ENCODE measurements at regions not wholly inside any gene's neighbourhood (a gene's known extent, or its start where the extent isn't known, plus 50 kb on each side); places are given as distances from the start of the nearest gene placed in this dataset.

GRCh38 chr5:155697236-155697635 is 629.7 kb upstream of the SGCD start:
- no peak overlapping the region for H3K4me3 ChIP-seq (ENCODE audit: low read depth in 1 of 3, low read length in 3 of 3)
- H3K4me1 ChIP-seq (ENCODE audit: control insufficient read depth in 4 of 4, insufficient read depth in 4 of 4, low read length in 3 of 4), result no peaks in the 10 kb centered on the region
- no peak overlapping the region for H3K27ac ChIP-seq (ENCODE audit: low read depth in 1 of 2, low read length in 2 of 2)
- WGBS, result 73% methylated on average over 4 of the region's 4 CpGs
- TF ChIP-seq YY1 (IDR thresholded peaks at IDR 0.05) (no peak), CTCF (IDR thresholded peaks at IDR 0.05; ENCODE audit: low read depth, low read length, missing input control) (no peak), FOXA1 (IDR thresholded peaks at IDR 0.05) (no peak), FOXA2 (IDR thresholded peaks at IDR 0.05) (no peak), GABPA (IDR thresholded peaks at IDR 0.05 in 1 of 2, conservative IDR thresholded peaks at IDR 0.05 in 1 of 2) (no peak), HNF4A (conservative IDR thresholded peaks at IDR 0.05) (no peak), JUND (IDR thresholded peaks at IDR 0.05) (no peak), EGR1 (IDR thresholded peaks at IDR 0.05; ENCODE audit: low read depth in 2 of 2) (no peak), ATF3 (IDR thresholded peaks at IDR 0.05) (no peak), SP1 (IDR thresholded peaks at IDR 0.05) (no peak), NR2F2 (IDR thresholded peaks at IDR 0.05) (no peak), TAF1 (conservative IDR thresholded peaks at IDR 0.05) (no peak), HNF4G (IDR thresholded peaks at IDR 0.05) (no peak)
- H3K9ac ChIP-seq (ENCODE audit: low read depth in 1 of 2, low read length in 2 of 2), result no peak overlapping the region
- no peaks in the 10 kb centered on the region for H3K36me3 ChIP-seq (ENCODE audit: control insufficient read depth in 4 of 4, insufficient read depth in 3 of 4, low read depth in 1 of 4, low read length in 3 of 4)
- no peak for DNase-seq (ENCODE audit: low spot score)
- peaks cover 3 to 9% (median 7%) of the 10 kb centered on the region in 4 donors for H3K9me3 ChIP-seq (ENCODE audit: control insufficient read depth in 4 of 4, low read length in 3 of 4)
- H3K27me3 ChIP-seq (ENCODE audit: control insufficient read depth in 4 of 4, insufficient read depth in 4 of 4, low read length in 3 of 4), result no peaks in the 10 kb centered on the region

- Histone ChIP-seq H3K36me3 (ENCODE audit: control insufficient read depth in 4 of 4, insufficient read depth in 3 of 4, low read depth in 1 of 4, low read length in 3 of 4) (no peaks in the 10 kb centered on the region), H3K4me3 (ENCODE audit: low read depth in 1 of 3, low read length in 3 of 3) (no peak overlapping the region), H3K9me3 (ENCODE audit: control insufficient read depth in 4 of 4, low read length in 3 of 4) (peaks cover 3 to 9% (median 7%) of the 10 kb centered on the region in 4 donors), H3K4me1 (ENCODE audit: control insufficient read depth in 4 of 4, insufficient read depth in 4 of 4, low read length in 3 of 4) (no peaks in the 10 kb centered on the region), H3K9ac (ENCODE audit: low read depth in 1 of 2, low read length in 2 of 2) (no peak overlapping the region), H3K27ac (ENCODE audit: low read depth in 1 of 2, low read length in 2 of 2) (no peak overlapping the region), H3K27me3 (ENCODE audit: control insufficient read depth in 4 of 4, insufficient read depth in 4 of 4, low read length in 3 of 4) (no peaks in the 10 kb centered on the region)
- DNase-seq (ENCODE audit: low spot score), result no peak
- TF ChIP-seq FOXA2 (IDR thresholded peaks at IDR 0.05), result no peak
- no peak for TF ChIP-seq REST (IDR thresholded peaks at IDR 0.05)
- no peak for TF ChIP-seq MAX (IDR thresholded peaks at IDR 0.05)
- no peak for TF ChIP-seq HNF4A (conservative IDR thresholded peaks at IDR 0.05)
- TF ChIP-seq EGR1 (IDR thresholded peaks at IDR 0.05; ENCODE audit: low read depth in 2 of 2), result no peak
- TF ChIP-seq RXRA (IDR thresholded peaks at IDR 0.05), result no peak
- no peak for TF ChIP-seq HNF4G (IDR thresholded peaks at IDR 0.05)
- TF ChIP-seq CTCF (IDR thresholded peaks at IDR 0.05; ENCODE audit: low read depth, low read length, missing input control), result no peak
- TF ChIP-seq JUND (IDR thresholded peaks at IDR 0.05), result no peak
- WGBS, result 45% methylated on average over 1 of the region's 1 CpG
These were observed 627.6 kb upstream of the SGCD start for GRCh38 chr5:155699385-155699784.

Measured in liver (tissue), 8 donors.